ENCODE measurements at regions not wholly inside any gene's neighbourhood (a gene's known extent, or its start where the extent isn't known, plus 50 kb on each side); places are given as distances from the start of the nearest gene placed in this dataset.

GRCh38 chr7:22549667-22550513 is 49.9 kb upstream of the STEAP1B start:
- Histone ChIP-seq H3K23me2 (ENCODE audit: low read depth, low read length) (peaks cover 5% of the 10 kb centered on the region; the same call in 1 of the 2 replicates), H3K18ac (ENCODE audit: extremely low read depth, low read length) (peak overlapping the region; percentile 78), H3K56ac (replicated peaks; ENCODE audit: insufficient read length, low read depth, low read length) (peak overlapping the region; percentile 43), H2BK20ac (ENCODE audit: low read length) (no peak overlapping the region), H3K27me3 (replicated peaks in 1 of 4; ENCODE audit: control insufficient read depth in 3 of 4, extremely low read depth in 1 of 4, insufficient read depth in 3 of 4, low read length in 3 of 4) (no peaks in the 10 kb centered on the region), H3K4me2 (ENCODE audit: insufficient read depth in 1 of 2, low read depth in 2 of 2, low read length in 2 of 2) (peak overlapping the region; percentile 79 to 81), H3K36me3 (ENCODE audit: control insufficient read depth in 2 of 4, insufficient read depth in 4 of 4, low read length in 3 of 4) (no peaks in the 10 kb centered on the region), H3K9me3 (ENCODE audit: insufficient read depth in 2 of 2, low read depth in 1 of 2, low read length in 1 of 2) (no peaks in the 10 kb centered on the region), H4K20me1 (replicated peaks in 1 of 2; ENCODE audit: control insufficient read depth in 1 of 2, insufficient read depth in 2 of 2, low read length in 2 of 2) (no peaks in the 10 kb centered on the region), H2BK12ac (ENCODE audit: low read depth, low read length) (peak overlapping the region; percentile 62), H2BK120ac (replicated peaks; ENCODE audit: low read depth, low read length) (peak overlapping the region; percentile 70), H2AK5ac (ENCODE audit: low read depth, low read length) (no peak overlapping the region), H3K4me1 (replicated peaks in 1 of 4; ENCODE audit: control insufficient read depth in 3 of 4, insufficient read depth in 4 of 4, low read length in 3 of 4) (peaks cover 0 to 7% (median 3%) of the 10 kb centered on the region in 4 experiments; a peak in 3 of 7 replicates), H3K79me1 (ENCODE audit: low read depth, low read length) (no peaks in the 10 kb centered on the region), H3K23ac (ENCODE audit: insufficient read length) (no peak overlapping the region), H4K5ac (ENCODE audit: insufficient read length, low read depth, low read length) (peak overlapping the region; percentile 48), H2AFZ (ENCODE audit: low read length) (peak overlapping the region; percentile 89), H2BK15ac (ENCODE audit: low read length) (no peak overlapping the region), H2BK5ac (ENCODE audit: low read depth, low read length) (peak overlapping the region; percentile 97), H4K91ac (replicated peaks; ENCODE audit: insufficient read length, low read length) (peak overlapping the region; percentile 88), H3K14ac (ENCODE audit: insufficient read length) (no peak overlapping the region), H4K8ac (ENCODE audit: extremely low read depth, insufficient read depth, low read length) (peak overlapping the region; percentile 89), H3K4me3 (ENCODE audit: extremely low read depth in 1 of 4, insufficient read depth in 2 of 4, low read depth in 3 of 4, low read length in 4 of 4) (peak overlapping the region; percentile 67 to 88 (median 75)), H3K4ac (replicated peaks; ENCODE audit: insufficient read length, low read depth, low read length) (peak overlapping the region; percentile 45), H3K9ac (replicated peaks in 1 of 4; ENCODE audit: extremely low read depth in 1 of 4, low read depth in 3 of 4, low read length in 3 of 4) (peak overlapping the region in 3 of 4 experiments; percentile 46 to 61 (median 58); a peak in 5 of 7 replicates), H3K27ac (ENCODE audit: low read depth, low read length) (peak overlapping the region; percentile 4; the same call in 1 of the 2 replicates), H3K79me2 (ENCODE audit: control insufficient read depth in 1 of 2, insufficient read depth in 2 of 2, low read length in 2 of 2) (no peaks in the 10 kb centered on the region)
- peak; percentile 81 to 86 for DNase-seq (ENCODE audit: low read depth in 1 of 2, low spot score in 2 of 2)
- ChIA-PET CTCF (ENCODE audit: partially characterized antibody) (interaction anchor here (0.6 to 0.7 kb wide), 2 partner anchors 277 to 523 kb away, joined by 3 read pairs; no protein-coding TSS in a partner anchor), POLR2A (ENCODE audit: partially characterized antibody) (interaction anchor here (0.6 to 1.0 kb wide), 2 partner anchors 10 to 535 kb away, joined by 4 read pairs; no protein-coding TSS in a partner anchor)
- 4% methylated on average over 45 of the region's 48 CpGs; no CpG with 5 or more reads in 1 of the 2 experiments for WGBS, 2 experiments (ENCODE audit: extremely low coverage in 1 of 2, insufficient coverage in 1 of 2, insufficient read length in 1 of 2, insufficient replicate concordance in 2 of 2, low coverage in 1 of 2, low lambda C conversion rate in 2 of 2, missing lambda C conversion rate in 1 of 2)
- FAIRE-seq: peak; percentile 28
- TF ChIP-seq PHF8 (conservative IDR thresholded peaks at IDR 0.05; ENCODE audit: low read depth, low read length) (peak; percentile 52), ASH2L (IDR thresholded peaks at IDR 0.05; ENCODE audit: low read length) (peak; percentile 99), CREB1 (IDR thresholded peaks at IDR 0.05) (no peak; the same call in 1 of the 2 replicates), NRF1 (IDR thresholded peaks at IDR 0.05; ENCODE audit: low read depth, low read length) (no peak), YY1 (IDR thresholded peaks at IDR 0.05; ENCODE audit: low read depth, low read length) (peak; percentile 74), EP300 (IDR thresholded peaks at IDR 0.05; ENCODE audit: borderline replicate concordance in 1 of 2, low read depth in 2 of 2, low read length in 2 of 2) (0 out of 3 replicates have a peak, but pooled peaks of 1 of the 2 experiments have one; percentile 29), RXRA (IDR thresholded peaks at IDR 0.05; ENCODE audit: insufficient read depth, low read depth, low read length) (no peak), POLR2A (IDR thresholded peaks at IDR 0.05; ENCODE audit: control extremely low read depth in 1 of 2, low read depth in 2 of 2, low read length in 2 of 2) (peak in 1 of 2 experiments; percentile 69; a peak in 2 of 3 replicates), KDM4A (IDR thresholded peaks at IDR 0.05; ENCODE audit: low read depth, low read length, severe bottlenecking) (peak; percentile 98), CTBP2 (IDR thresholded peaks at IDR 0.05; ENCODE audit: borderline replicate concordance, insufficient read depth, insufficient read length, low read length) (no peak), SAP30 (IDR thresholded peaks at IDR 0.05; ENCODE audit: insufficient read depth, insufficient replicate concordance, low read length) (no peak)
